Type B pancreatic cell (in vitro differentiated cells): ENCODE measurements at regions not wholly inside any gene's neighbourhood (a gene's known extent, or its start where the extent isn't known, plus 50 kb on each side); places are given as distances from the start of the nearest gene placed in this dataset.

Experiments
- DNase-seq: peaks from one replicate; pipeline ENCODE4 v3.0.0; 2021; ENCODE audit warnings: mixed read lengths; ENCODE audit not compliant: unreplicated experiment; ENCODE audit errors: extremely low spot score
- H3K27ac Mint-ChIP-seq: 2 replicates; pipeline ENCODE4 v1.8.0; 2021; ENCODE audit warnings: mild to moderate bottlenecking, mixed read lengths
- H3K27me3 Mint-ChIP-seq: 2 replicates; pipeline ENCODE4 v1.8.0; 2021; ENCODE audit warnings: mixed read lengths
- H3K36me3 Mint-ChIP-seq: 2 replicates; pipeline ENCODE4 v1.8.0; 2021; ENCODE audit warnings: mixed read lengths
- H3K4me1 Mint-ChIP-seq: one replicate; pipeline ENCODE4 v1.8.0; 2021; ENCODE audit warnings: mixed read lengths; ENCODE audit not compliant: unreplicated experiment
- H3K4me3 Mint-ChIP-seq: 2 replicates; pipeline ENCODE4 v1.8.0; 2021; ENCODE audit warnings: mild to moderate bottlenecking, mixed read lengths
- H3K9me3 Mint-ChIP-seq: 2 replicates; pipeline ENCODE4 v1.8.0; 2021; ENCODE audit warnings: mixed read lengths
- TF ChIP-seq, protein P1 (sequence below): fragments of 200-600 bp; sonication (generic); conservative IDR thresholded peaks from 2 replicates; pipeline ENCODE4 v1.5.0; 2021; ENCODE audit warnings: antibody characterized with exemption, mild to moderate bottlenecking

DNA sequence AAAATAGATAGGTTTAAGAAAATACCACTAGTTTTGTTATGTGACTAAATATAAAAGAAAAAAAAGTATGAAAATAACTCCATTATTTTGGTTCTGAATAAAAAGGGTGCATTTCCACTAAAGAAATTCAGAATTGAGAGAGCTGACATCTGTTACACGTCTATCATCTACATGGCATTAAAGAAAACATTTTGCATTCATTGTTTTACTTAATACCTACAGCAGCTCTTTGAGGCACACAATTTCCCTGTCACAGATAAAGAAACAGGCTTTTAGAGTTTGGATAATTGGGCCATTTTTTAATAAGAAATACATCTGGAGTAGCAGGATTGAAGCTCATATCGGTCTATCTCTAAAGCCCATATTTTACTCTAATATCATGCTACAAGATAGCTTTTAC lies 145.7 kb upstream of the LUZP2 start:
- H3K4me3 Mint-ChIP-seq = no peak overlapping the region
- no peaks in the 10 kb centered on the region for H3K9me3 Mint-ChIP-seq
- TF ChIP-seq, protein P1, sequence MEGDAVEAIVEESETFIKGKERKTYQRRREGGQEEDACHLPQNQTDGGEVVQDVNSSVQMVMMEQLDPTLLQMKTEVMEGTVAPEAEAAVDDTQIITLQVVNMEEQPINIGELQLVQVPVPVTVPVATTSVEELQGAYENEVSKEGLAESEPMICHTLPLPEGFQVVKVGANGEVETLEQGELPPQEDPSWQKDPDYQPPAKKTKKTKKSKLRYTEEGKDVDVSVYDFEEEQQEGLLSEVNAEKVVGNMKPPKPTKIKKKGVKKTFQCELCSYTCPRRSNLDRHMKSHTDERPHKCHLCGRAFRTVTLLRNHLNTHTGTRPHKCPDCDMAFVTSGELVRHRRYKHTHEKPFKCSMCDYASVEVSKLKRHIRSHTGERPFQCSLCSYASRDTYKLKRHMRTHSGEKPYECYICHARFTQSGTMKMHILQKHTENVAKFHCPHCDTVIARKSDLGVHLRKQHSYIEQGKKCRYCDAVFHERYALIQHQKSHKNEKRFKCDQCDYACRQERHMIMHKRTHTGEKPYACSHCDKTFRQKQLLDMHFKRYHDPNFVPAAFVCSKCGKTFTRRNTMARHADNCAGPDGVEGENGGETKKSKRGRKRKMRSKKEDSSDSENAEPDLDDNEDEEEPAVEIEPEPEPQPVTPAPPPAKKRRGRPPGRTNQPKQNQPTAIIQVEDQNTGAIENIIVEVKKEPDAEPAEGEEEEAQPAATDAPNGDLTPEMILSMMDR = no peak
- DNase-seq = no peak
- H3K27ac Mint-ChIP-seq = no peak overlapping the region
- H3K27me3 Mint-ChIP-seq = no peaks in the 10 kb centered on the region
- no peaks in the 10 kb centered on the region for H3K4me1 Mint-ChIP-seq
- no peaks in the 10 kb centered on the region for H3K36me3 Mint-ChIP-seq

GRCh38 chr11:24356501-24356900 lies 140.4 kb upstream of the LUZP2 start:
- Mint-ChIP-seq H3K27me3 (no peaks in the 10 kb centered on the region), H3K27ac (no peak overlapping the region), H3K36me3 (no peaks in the 10 kb centered on the region), H3K4me1 (no peaks in the 10 kb centered on the region), H3K9me3 (no peaks in the 10 kb centered on the region), H3K4me3 (no peak overlapping the region)
- TF ChIP-seq, protein P1 = no peak
- DNase-seq = no peak

DNA sequence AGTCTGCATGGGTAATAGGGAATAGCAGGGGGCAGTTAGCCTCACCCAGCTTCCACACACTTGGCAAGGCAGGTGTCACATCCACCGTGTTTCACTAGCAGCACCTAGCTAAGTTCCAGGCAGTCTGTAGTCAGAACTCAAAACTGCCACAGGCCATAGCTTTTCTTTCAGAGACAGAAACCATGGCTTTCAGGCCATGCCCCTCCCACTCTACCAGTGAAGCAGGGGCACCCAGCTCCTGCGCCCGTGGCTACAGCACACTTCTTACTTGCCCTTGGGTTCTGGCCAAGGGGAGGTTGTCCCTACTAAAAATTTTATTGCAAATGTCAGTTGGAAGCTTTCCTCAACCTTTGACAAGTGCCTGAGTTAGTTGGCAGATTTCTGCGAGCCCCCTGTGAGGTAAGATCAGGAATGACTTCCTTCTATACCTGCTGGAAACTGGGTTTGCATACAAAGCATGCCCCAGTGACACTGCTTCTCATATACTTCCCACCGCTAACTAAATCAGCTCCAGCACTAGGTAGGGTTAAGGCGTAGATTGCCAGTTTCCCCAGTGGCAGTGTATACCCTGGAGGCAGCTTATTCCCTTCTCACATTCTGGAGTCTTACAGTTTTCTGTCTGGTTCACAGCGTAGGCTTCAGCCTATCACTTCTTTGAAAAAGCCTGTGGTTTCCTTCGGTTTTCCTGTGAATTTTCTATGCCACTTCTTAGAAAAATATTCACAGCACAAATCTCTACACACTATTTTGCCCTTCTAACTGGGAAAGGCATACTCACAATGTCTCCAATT lies 139.0 kb upstream of the LUZP2 start:
- H3K9me3 Mint-ChIP-seq = no peaks in the 10 kb centered on the region
- TF ChIP-seq, protein P1 = no peak
- H3K36me3 Mint-ChIP-seq = no peaks in the 10 kb centered on the region
- no peak overlapping the region for H3K27ac Mint-ChIP-seq
- DNase-seq = no peak
- H3K4me1 Mint-ChIP-seq = no peaks in the 10 kb centered on the region
- no peaks in the 10 kb centered on the region for H3K27me3 Mint-ChIP-seq
- no peak overlapping the region for H3K4me3 Mint-ChIP-seq

- TF ChIP-seq, protein P1 = no peak
- no peak for DNase-seq
- no peaks in the 10 kb centered on the region for H3K4me1 Mint-ChIP-seq
- H3K9me3 Mint-ChIP-seq = no peaks in the 10 kb centered on the region
- no peak overlapping the region for H3K4me3 Mint-ChIP-seq
- no peak overlapping the region for H3K27ac Mint-ChIP-seq
- no peaks in the 10 kb centered on the region for H3K36me3 Mint-ChIP-seq
- H3K27me3 Mint-ChIP-seq = no peaks in the 10 kb centered on the region
Observed at GRCh38 chr11:24372491-24372890, 124.4 kb upstream of the LUZP2 start.

- H3K36me3 Mint-ChIP-seq = no peaks in the 10 kb centered on the region
- TF ChIP-seq, protein P1 = no peak
- DNase-seq = no peak
- H3K9me3 Mint-ChIP-seq = no peaks in the 10 kb centered on the region
- no peaks in the 10 kb centered on the region for H3K27me3 Mint-ChIP-seq
- H3K4me1 Mint-ChIP-seq = no peaks in the 10 kb centered on the region
- H3K27ac Mint-ChIP-seq = no peak overlapping the region
- no peak overlapping the region for H3K4me3 Mint-ChIP-seq
Observed at GRCh38 chr11:24373516-24373915, 123.3 kb upstream of the LUZP2 start.

GRCh38 chr11:24375351-24375750 lies 121.5 kb upstream of the LUZP2 start:
- H3K27ac Mint-ChIP-seq = no peak overlapping the region
- TF ChIP-seq, protein P1 = no peak
- no peak for DNase-seq

More at GRCh38 chr11:24375351-24375750, 121.5 kb upstream of the LUZP2 start:
- Mint-ChIP-seq H3K4me1 (no peaks in the 10 kb centered on the region), H3K4me3 (no peak overlapping the region), H3K9me3 (no peaks in the 10 kb centered on the region), H3K36me3 (no peaks in the 10 kb centered on the region), H3K27me3 (no peaks in the 10 kb centered on the region)
